ENCODE measurements at regions not wholly inside any gene's neighbourhood (a gene's known extent, or its start where the extent isn't known, plus 50 kb on each side); places are given as distances from the start of the nearest gene placed in this dataset.

GRCh38 chr2:15782009-15782751, 158.2 kb upstream of the MYCN start:
- DNase-seq = no peak

- no peak for DNase-seq
Observed at GRCh38 chr2:15782769-15783294, 157.5 kb upstream of the MYCN start.

GRCh38 chr2:15783489-15783888, 156.9 kb upstream of the MYCN start:
- no peak for DNase-seq

- DNase-seq = no peak
Observed at GRCh38 chr2:15784106-15784885, 156.1 kb upstream of the MYCN start.

GRCh38 chr2:15784886-15785801, 155.2 kb upstream of the MYCN start:
- no peak for DNase-seq

GRCh38 chr2:15786003-15786654, 154.2 kb upstream of the MYCN start:
- no peak for DNase-seq

- DNase-seq = no peak
Observed at GRCh38 chr2:15786901-15787300, 153.4 kb upstream of the MYCN start.

GRCh38 chr2:15787535-15788454, 152.6 kb upstream of the MYCN start:
- DNase-seq = no peak

- DNase-seq = no peak
Observed at GRCh38 chr2:15788455-15788829, 151.9 kb upstream of the MYCN start.

- DNase-seq = no peak
Observed at GRCh38 chr2:15788830-15789229, 151.5 kb upstream of the MYCN start.

GRCh38 chr2:15789381-15790062, 150.8 kb upstream of the MYCN start:
- no peak for DNase-seq

- DNase-seq = no peak
Observed at GRCh38 chr2:15790326-15790725, 150.0 kb upstream of the MYCN start.

GRCh38 chr2:15790838-15791237, 149.5 kb upstream of the MYCN start:
- no peak for DNase-seq

GRCh38 chr2:15791294-15791693, 149.1 kb upstream of the MYCN start:
- DNase-seq = no peak

GRCh38 chr2:15792331-15792730, 148.0 kb upstream of the MYCN start:
- no peak for DNase-seq

- no peak for DNase-seq
Observed at GRCh38 chr2:15793078-15793913, 147.1 kb upstream of the MYCN start.

- DNase-seq = no peak
Observed at GRCh38 chr2:15793978-15794377, 146.4 kb upstream of the MYCN start.

GRCh38 chr2:15794608-15795134, 145.7 kb upstream of the MYCN start:
- no peak for DNase-seq

- DNase-seq = no peak
Observed at GRCh38 chr2:15795426-15795825, 144.9 kb upstream of the MYCN start.

Measured in activated CD8-positive, alpha-beta memory T cell treated with anti-CD3 and anti-CD28 coated beads, Interleukin-2, amount 50 U/mL, for 48 hours (primary cell).